ENCODE measurements at regions not wholly inside any gene's neighbourhood (a gene's known extent, or its start where the extent isn't known, plus 50 kb on each side); places are given as distances from the start of the nearest gene placed in this dataset.

DNA sequence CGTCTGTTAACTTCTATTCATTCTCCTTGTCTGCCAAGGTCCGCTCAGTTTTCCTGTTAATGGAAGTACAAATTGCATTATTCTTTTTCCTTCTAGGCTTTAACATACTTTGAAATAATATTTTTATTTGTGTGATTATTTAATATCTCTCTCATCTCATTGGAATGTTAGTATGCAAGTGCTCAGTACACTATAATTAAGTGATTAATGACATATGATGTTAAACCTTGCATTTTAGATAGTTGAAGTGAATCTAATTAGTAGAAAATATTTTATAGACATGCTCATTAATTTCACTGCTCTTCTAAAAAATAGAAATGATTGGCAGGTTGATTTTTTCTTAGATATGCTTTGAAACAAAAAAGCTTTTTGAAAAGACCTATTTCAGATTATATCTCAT is 1079.8 kb downstream of the RAPGEF2 start (continued):
- TF ChIP-seq CCDC6 (CRISPR knock-in tag; IDR thresholded peaks at IDR 0.05) = no peak
- no peak for TF ChIP-seq TEAD3 (CRISPR knock-in tag; optimal IDR thresholded peaks at IDR 0.05; ENCODE audit: borderline replicate concordance)
- TF ChIP-seq ZIK1 (CRISPR knock-in tag; IDR thresholded peaks at IDR 0.05; ENCODE audit: borderline replicate concordance, low read depth) = no peak
- no peak for TF ChIP-seq CENPT (CRISPR knock-in tag; IDR thresholded peaks at IDR 0.05; ENCODE audit: low read depth)
- TF ChIP-seq, protein P1, sequence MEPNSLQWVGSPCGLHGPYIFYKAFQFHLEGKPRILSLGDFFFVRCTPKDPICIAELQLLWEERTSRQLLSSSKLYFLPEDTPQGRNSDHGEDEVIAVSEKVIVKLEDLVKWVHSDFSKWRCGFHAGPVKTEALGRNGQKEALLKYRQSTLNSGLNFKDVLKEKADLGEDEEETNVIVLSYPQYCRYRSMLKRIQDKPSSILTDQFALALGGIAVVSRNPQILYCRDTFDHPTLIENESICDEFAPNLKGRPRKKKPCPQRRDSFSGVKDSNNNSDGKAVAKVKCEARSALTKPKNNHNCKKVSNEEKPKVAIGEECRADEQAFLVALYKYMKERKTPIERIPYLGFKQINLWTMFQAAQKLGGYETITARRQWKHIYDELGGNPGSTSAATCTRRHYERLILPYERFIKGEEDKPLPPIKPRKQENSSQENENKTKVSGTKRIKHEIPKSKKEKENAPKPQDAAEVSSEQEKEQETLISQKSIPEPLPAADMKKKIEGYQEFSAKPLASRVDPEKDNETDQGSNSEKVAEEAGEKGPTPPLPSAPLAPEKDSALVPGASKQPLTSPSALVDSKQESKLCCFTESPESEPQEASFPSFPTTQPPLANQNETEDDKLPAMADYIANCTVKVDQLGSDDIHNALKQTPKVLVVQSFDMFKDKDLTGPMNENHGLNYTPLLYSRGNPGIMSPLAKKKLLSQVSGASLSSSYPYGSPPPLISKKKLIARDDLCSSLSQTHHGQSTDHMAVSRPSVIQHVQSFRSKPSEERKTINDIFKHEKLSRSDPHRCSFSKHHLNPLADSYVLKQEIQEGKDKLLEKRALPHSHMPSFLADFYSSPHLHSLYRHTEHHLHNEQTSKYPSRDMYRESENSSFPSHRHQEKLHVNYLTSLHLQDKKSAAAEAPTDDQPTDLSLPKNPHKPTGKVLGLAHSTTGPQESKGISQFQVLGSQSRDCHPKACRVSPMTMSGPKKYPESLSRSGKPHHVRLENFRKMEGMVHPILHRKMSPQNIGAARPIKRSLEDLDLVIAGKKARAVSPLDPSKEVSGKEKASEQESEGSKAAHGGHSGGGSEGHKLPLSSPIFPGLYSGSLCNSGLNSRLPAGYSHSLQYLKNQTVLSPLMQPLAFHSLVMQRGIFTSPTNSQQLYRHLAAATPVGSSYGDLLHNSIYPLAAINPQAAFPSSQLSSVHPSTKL (CRISPR knock-in tag; IDR thresholded peaks at IDR 0.05) = no peak
- no peak for TF ChIP-seq ZNF773 (CRISPR knock-in tag; IDR thresholded peaks at IDR 0.05; ENCODE audit: borderline replicate concordance)

DNA sequence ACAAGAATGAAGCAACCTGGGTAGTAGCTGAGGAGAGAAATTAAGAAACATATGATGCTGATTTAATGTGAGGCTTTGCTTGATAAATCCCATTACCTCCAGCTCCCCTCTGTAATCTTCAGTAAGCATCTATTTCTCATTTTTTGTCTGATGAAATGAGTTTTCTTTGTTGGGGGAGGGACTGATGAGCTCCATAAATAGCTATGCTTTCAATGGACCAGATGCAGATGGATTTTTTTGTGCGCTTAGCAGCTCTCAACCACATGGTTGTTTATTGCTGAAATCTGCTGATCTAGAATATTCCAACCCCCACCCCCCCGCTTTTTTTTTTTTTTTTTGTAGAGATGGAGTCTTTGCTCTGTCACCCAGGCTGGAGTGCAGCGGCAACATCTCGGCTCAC is 1082.0 kb downstream of the RAPGEF2 start:
- H3K27ac ChIP-seq (ENCODE audit: extremely low read length, insufficient read depth, low read length) = no peak overlapping the region
- in situ Hi-C loops (cut with HindIII; ENCODE audit: extremely low pct_ligation_motif_present, low pct_unique_long_range_greater_than_20kb) (no loop called here), intact Hi-C loops (cut with micrococcal nuclease; ENCODE audit: unreplicated experiment) (no loop called here)
- H2AFZ ChIP-seq (ENCODE audit: low read length) = no peak overlapping the region
- no peaks in the 10 kb centered on the region for H3K4me1 ChIP-seq (ENCODE audit: insufficient read depth, low read length)
- no peak overlapping the region for H3K4me2 ChIP-seq (ENCODE audit: low read depth, low read length)
- ChIA-PET CTCF (ENCODE audit: low intra/inter-chr PET ratio, low total read pairs) (no interaction called here), POLR2A (no interaction called here)
- TF ChIP-seq CREB1 (IDR thresholded peaks at IDR 0.05) (no peak), CREB1 (CRISPR knock-in tag; IDR thresholded peaks at IDR 0.05) (no peak), ZNF256 (CRISPR knock-in tag; conservative IDR thresholded peaks at IDR 0.05) (no peak)
- no peaks in the 10 kb centered on the region for H4K20me1 ChIP-seq (ENCODE audit: insufficient read depth, low read length)
- no TSS peak for BruUV-seq (replicated peaks)
- ATAC-seq = no peak
- no peaks in the 10 kb centered on the region for H3K9me3 ChIP-seq (ENCODE audit: low read length)
- H3K27me3 ChIP-seq (ENCODE audit: control insufficient read depth in 1 of 2, insufficient read depth in 2 of 2, low read length in 2 of 2) = no peaks in the 10 kb centered on the region
- no peaks in the 10 kb centered on the region for H3K36me3 ChIP-seq (replicated peaks in 1 of 2; ENCODE audit: control insufficient read depth in 1 of 2, insufficient read depth in 2 of 2, low read length in 2 of 2)
- no peak for FAIRE-seq
- 23% methylated on average over 4 of the region's 4 CpGs for WGBS (ENCODE audit: low lambda C conversion rate)
- no peak overlapping the region for H3K9ac ChIP-seq (ENCODE audit: insufficient read depth, low read depth, low read length)
- no peak overlapping the region for H3K4me3 ChIP-seq (replicated peaks in 1 of 3; ENCODE audit: insufficient read depth in 1 of 3, low read depth in 2 of 3, low read length in 3 of 3)
- no peaks in the 10 kb centered on the region for H3K79me2 ChIP-seq (ENCODE audit: insufficient read depth, low read length)
- no peak for DNase-seq (ENCODE audit: low spot score)
